Colonic mucosa (tissue), 4 donors: ENCODE measurements at regions not wholly inside any gene's neighbourhood (a gene's known extent, or its start where the extent isn't known, plus 50 kb on each side); places are given as distances from the start of the nearest gene placed in this dataset.

Source experiments
- DNase-seq: peaks from one replicate; pipeline ENCODE4 v3.0.0-alpha.2; 2020
- H3K27ac ChIP-seq: fragments of 200-600 bp; one replicate; pipeline ENCODE4 v1.8.0; 2021
- H3K27me3 ChIP-seq: fragments of 200-600 bp; one replicate; pipeline ENCODE4 v1.8.0; 2021
- H3K36me3 ChIP-seq: fragments of 200-600 bp; one replicate; pipeline ENCODE4 v1.8.0; 2021
- H3K4me1 ChIP-seq: fragments of 200-600 bp; one replicate; pipeline ENCODE4 v1.8.0; 2021; ENCODE audit warnings: mild to moderate bottlenecking
- H3K4me3 ChIP-seq: fragments of 200-600 bp; one replicate; pipeline ENCODE4 v1.8.0; 2021
- H3K9ac ChIP-seq, 2 donors: one replicate each; pipeline ENCODE4 v1.7.0; 2013; ENCODE audit warnings: control low read depth in 2 of 2, low read depth in 2 of 2, low read length in 2 of 2
- H3K9me3 ChIP-seq: fragments of 200-600 bp; one replicate; pipeline ENCODE4 v1.8.0; 2021
- intact Hi-C: fragments of 100-400 bp; cut with DNase I; formaldehyde crosslinking; loops from one replicate; pipeline ENCODE4 v1.14.1; 2022
- TF ChIP-seq, protein P1 (sequence below): fragments of 200-600 bp; IDR thresholded peaks from one replicate; pipeline ENCODE4 v1.8.0; 2022; ENCODE audit warnings: antibody characterized with exemption, mild to moderate bottlenecking
- donor health status: healthy.
- donor health status: DM: no; HTN: no; CAD: no.
- donor health status: DM: no; HTN: no; CAD: no.

DNA sequence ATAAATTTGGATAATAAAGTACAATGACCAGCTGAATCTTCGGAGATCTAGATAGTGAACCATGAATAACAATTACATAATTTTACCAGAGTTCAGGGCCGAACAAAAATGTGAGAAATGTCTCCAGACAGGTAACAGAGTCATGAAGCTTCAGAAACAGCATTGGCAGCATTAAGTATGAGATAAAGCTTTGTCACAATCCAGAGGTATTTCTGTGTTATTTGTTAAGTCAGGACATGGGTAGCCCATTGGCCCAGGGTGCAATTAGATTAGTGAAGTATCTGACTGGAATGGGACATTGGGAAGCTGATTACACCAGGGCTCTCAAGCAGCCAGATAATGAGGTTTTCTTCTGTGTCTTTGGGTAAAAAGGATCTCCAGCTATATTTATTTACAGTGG is 184.2 kb upstream of the PPP1R3A start:
- TF ChIP-seq, protein P1, sequence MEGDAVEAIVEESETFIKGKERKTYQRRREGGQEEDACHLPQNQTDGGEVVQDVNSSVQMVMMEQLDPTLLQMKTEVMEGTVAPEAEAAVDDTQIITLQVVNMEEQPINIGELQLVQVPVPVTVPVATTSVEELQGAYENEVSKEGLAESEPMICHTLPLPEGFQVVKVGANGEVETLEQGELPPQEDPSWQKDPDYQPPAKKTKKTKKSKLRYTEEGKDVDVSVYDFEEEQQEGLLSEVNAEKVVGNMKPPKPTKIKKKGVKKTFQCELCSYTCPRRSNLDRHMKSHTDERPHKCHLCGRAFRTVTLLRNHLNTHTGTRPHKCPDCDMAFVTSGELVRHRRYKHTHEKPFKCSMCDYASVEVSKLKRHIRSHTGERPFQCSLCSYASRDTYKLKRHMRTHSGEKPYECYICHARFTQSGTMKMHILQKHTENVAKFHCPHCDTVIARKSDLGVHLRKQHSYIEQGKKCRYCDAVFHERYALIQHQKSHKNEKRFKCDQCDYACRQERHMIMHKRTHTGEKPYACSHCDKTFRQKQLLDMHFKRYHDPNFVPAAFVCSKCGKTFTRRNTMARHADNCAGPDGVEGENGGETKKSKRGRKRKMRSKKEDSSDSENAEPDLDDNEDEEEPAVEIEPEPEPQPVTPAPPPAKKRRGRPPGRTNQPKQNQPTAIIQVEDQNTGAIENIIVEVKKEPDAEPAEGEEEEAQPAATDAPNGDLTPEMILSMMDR, result no peak
- Histone ChIP-seq H3K9ac (no peak overlapping the region), H3K27me3 (no peaks in the 10 kb centered on the region), H3K4me1 (no peaks in the 10 kb centered on the region), H3K36me3 (no peaks in the 10 kb centered on the region), H3K4me3 (no peak overlapping the region), H3K9me3 (no peaks in the 10 kb centered on the region), H3K27ac (no peak overlapping the region)
- intact Hi-C loops, result no loop called here
- DNase-seq, result no peak

DNA sequence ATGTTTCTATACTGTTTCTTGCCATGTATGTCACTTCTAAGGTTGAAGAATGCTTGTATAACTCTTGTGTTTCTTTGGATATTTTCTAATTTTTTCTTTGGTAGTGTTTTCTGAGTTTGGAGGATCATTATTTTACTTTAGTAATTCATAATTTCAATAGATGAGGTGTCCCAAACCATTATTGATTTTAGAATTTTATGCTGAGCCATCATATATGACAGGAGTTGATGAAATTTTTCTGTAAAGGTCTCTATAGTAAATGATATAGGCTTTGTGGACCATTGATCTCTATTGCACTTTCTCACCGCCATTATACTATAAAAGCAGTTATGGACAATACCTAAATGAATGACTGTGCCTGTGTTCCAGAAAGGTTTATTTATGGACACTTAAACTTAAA is 183.3 kb upstream of the PPP1R3A start:
- Histone ChIP-seq H3K27me3 (no peaks in the 10 kb centered on the region), H3K9me3 (no peaks in the 10 kb centered on the region), H3K27ac (no peak overlapping the region), H3K4me1 (no peaks in the 10 kb centered on the region), H3K4me3 (no peak overlapping the region), H3K9ac (no peak overlapping the region), H3K36me3 (no peaks in the 10 kb centered on the region)
- TF ChIP-seq, protein P1, result no peak
- intact Hi-C loops, result no loop called here
- no peak for DNase-seq

- Histone ChIP-seq H3K4me3 (no peak overlapping the region), H3K4me1 (no peaks in the 10 kb centered on the region), H3K9me3 (no peaks in the 10 kb centered on the region), H3K36me3 (no peaks in the 10 kb centered on the region), H3K27ac (no peak overlapping the region), H3K9ac (no peak overlapping the region), H3K27me3 (no peaks in the 10 kb centered on the region)
- TF ChIP-seq, protein P1, result no peak
- intact Hi-C loops, result no loop called here
- no peak for DNase-seq
These were observed 182.0 kb upstream of the PPP1R3A start for GRCh38 chr7:114100810-114101209.

DNA sequence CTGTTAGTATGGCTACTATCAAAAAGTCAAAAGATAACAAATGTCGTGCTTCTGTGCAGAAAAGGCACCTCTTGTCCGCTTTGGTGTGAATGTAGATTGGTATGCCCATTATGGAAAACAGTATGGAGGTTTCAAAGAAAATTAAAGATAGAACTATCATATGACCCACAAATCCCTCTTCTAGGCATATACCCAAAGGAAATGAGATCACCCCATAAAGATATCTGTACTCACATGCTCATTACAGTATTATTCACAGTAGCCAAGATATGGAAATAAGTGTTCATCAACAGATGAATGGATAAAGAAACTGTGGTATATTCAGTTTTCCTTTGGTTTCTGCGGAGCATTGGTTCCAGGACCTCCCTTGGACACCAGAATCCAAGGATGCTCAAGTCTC is 180.5 kb upstream of the PPP1R3A start:
- H3K27ac ChIP-seq, result no peak overlapping the region
- H3K36me3 ChIP-seq, result no peaks in the 10 kb centered on the region
- intact Hi-C loops, result no loop called here
- TF ChIP-seq, protein P1, result no peak
- DNase-seq, result no peak
- no peaks in the 10 kb centered on the region for H3K27me3 ChIP-seq
- H3K4me1 ChIP-seq, result no peaks in the 10 kb centered on the region
- H3K9ac ChIP-seq, result no peak overlapping the region
- no peaks in the 10 kb centered on the region for H3K9me3 ChIP-seq
- no peak overlapping the region for H3K4me3 ChIP-seq

GRCh38 chr7:114095885-114096284 is 177.1 kb upstream of the PPP1R3A start:
- Histone ChIP-seq H3K9ac (no peak overlapping the region), H3K27ac (no peak overlapping the region), H3K27me3 (no peaks in the 10 kb centered on the region), H3K36me3 (no peaks in the 10 kb centered on the region), H3K9me3 (no peaks in the 10 kb centered on the region), H3K4me1 (no peaks in the 10 kb centered on the region), H3K4me3 (no peak overlapping the region)
- intact Hi-C loops, result no loop called here
- DNase-seq, result no peak
- TF ChIP-seq, protein P1, result no peak
